Transverse colon (tissue), 4 donors: ENCODE measurements at regions not wholly inside any gene's neighbourhood (a gene's known extent, or its start where the extent isn't known, plus 50 kb on each side); places are given as distances from the start of the nearest gene placed in this dataset.

Experiments
- DNase-seq: peaks from one replicate; pipeline ENCODE4 v3.0.0-alpha.2; 2019
- H3K27ac ChIP-seq, 4 donors: fragments of 200-600 bp; sonication (generic); 2 replicates each; pipeline ENCODE4 v1.5.1; 2016 to 2018; ENCODE audit warnings: inconsistent platforms in 4 of 4
- H3K27me3 ChIP-seq: fragments of 200-600 bp; sonication (generic); 2 replicates; pipeline ENCODE4 v1.5.1; 2017; ENCODE audit warnings: inconsistent platforms
- H3K36me3 ChIP-seq, 4 donors: fragments of 200-600 bp; sonication (generic); 2 replicates each; pipeline ENCODE4 v1.5.1; 2017 to 2019; ENCODE audit warnings: inconsistent platforms in 4 of 4
- H3K4me1 ChIP-seq, 4 donors: fragments of 200-600 bp; sonication (generic); 2 replicates each; pipeline ENCODE4 v1.5.1; 2017 to 2020; ENCODE audit warnings: inconsistent platforms in 4 of 4
- H3K4me3 ChIP-seq, 4 donors: fragments of 200-600 bp; sonication (generic); 1 replicate in 1 of 4; 2 replicates in 3 of 4; pipeline versions ENCODE4 v1.5.1 to v1.6.1; 2017 to 2019; ENCODE audit warnings: inconsistent platforms in 4 of 4
- H3K9me3 ChIP-seq, 2 donors: fragments of 200-600 bp; sonication (generic); 2 replicates each; pipeline ENCODE4 v1.5.1; 2017 to 2019; ENCODE audit warnings: inconsistent platforms in 2 of 2
- CTCF ChIP-seq, 5 experiments: fragments of 200-600 bp in 3 of 5; fragments of 450-650 bp in 2 of 5; sonication (generic) in 3 of 5; IDR thresholded peaks; 1 replicate in 2 of 5; 2 replicates in 3 of 5; pipeline ENCODE4 v1.5.1; 2016 to 2017; ENCODE audit warnings: antibody characterized with exemption in 5 of 5, inconsistent platforms in 3 of 5, mild to moderate bottlenecking in 2 of 5, moderate library complexity in 1 of 5
- EP300 ChIP-seq: sonication (generic); formaldehyde crosslinking; IDR thresholded peaks from one replicate; pipeline ENCODE4 v1.6.1; 2017; ENCODE audit warnings: antibody characterized with exemption, low read depth
- POLR2A ChIP-seq: fragments of 450-650 bp; IDR thresholded peaks from one replicate; pipeline ENCODE4 v1.6.1; 2016; ENCODE audit warnings: antibody characterized with exemption, mild to moderate bottlenecking, moderate library complexity
- POLR2AphosphoS5 ChIP-seq, 3 donors: sonication (generic); formaldehyde crosslinking; IDR thresholded peaks; one replicate each; pipeline ENCODE4 v1.6.1; 2016; ENCODE audit warnings: antibody characterized with exemption in 3 of 3
- WGBS, 2 donors: methylation state at CpG; one replicate each; pipeline ENCODE4 v1.1.5; 2018; ENCODE audit warnings: low coverage in 1 of 2; 5-methylcytosine and 5-hydroxymethylcytosine counted together
- in situ Hi-C, 4 donors: fragments of 200-750 bp; cut with MboI; loops; one replicate each; pipeline versions ENCODE4 v1.15.0 to v1.15.1; 2017; ENCODE audit warnings: low sequenced_read_pairs in 3 of 4, low pct_ligation_motif_present in 1 of 4, low pct_unique_long_range_greater_than_20kb in 1 of 4
- intact Hi-C: fragments of 100-400 bp; cut with DNase I; formaldehyde crosslinking; loops from one replicate; pipeline ENCODE4 v1.15.1; 2023; ENCODE audit warnings: low total_unique reads

GRCh38 chr7:9983048-9983447 is 990.6 kb upstream of the PHF14 start:
- Histone ChIP-seq H3K4me3 (no peak overlapping the region), H3K9me3 (peaks cover under 1 to 3% of the 10 kb centered on the region in 2 donors), H3K36me3 (no peaks in the 10 kb centered on the region), H3K4me1 (no peaks in the 10 kb centered on the region), H3K27ac (no peak overlapping the region), H3K27me3 (no peaks in the 10 kb centered on the region)
- no peak for TF ChIP-seq POLR2A
- TF ChIP-seq EP300 = no peak
- TF ChIP-seq CTCF (IDR thresholded peaks at IDR 0.05) = no peak
- TF ChIP-seq POLR2AphosphoS5 (IDR thresholded peaks at IDR 0.05) = no peak
- DNase-seq = no peak
- in situ Hi-C loops (no loop called here), intact Hi-C loops (no loop called here)
- 69% methylated on average over 5 of the region's 5 CpGs for WGBS, 2 donors

DNA sequence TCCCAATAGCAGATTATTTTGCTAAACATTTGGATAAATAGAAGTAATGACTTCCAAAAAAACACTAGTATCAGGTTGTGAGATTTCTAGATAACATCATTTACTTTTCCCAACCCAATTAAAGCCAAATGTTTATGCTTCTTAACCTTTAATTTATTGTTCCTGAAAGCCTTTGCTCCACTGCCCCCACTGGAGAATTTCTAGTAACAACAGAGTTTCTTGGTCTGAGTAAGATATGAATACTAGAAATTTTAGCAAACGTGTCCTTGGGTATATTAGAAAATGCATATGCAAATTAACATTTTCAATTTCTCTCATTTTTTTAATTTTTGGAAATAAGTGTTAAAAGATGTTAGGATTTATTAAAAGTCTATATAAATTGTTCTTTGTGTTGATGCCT is 958.0 kb upstream of the PHF14 start:
- no peak overlapping the region for H3K4me3 ChIP-seq
- intact Hi-C loops = no loop called here
- WGBS, 2 donors = 38 to 47% methylated on average over 1 of the region's 1 CpG
- no peaks in the 10 kb centered on the region for H3K36me3 ChIP-seq
- H3K27me3 ChIP-seq = no peaks in the 10 kb centered on the region
- in situ Hi-C loops = no loop called here
- H3K27ac ChIP-seq = no peak overlapping the region
- no peaks in the 10 kb centered on the region for H3K9me3 ChIP-seq
- no peak for DNase-seq
- no peak for TF ChIP-seq POLR2AphosphoS5 (IDR thresholded peaks at IDR 0.05)
- no peak for TF ChIP-seq EP300
- no peak for TF ChIP-seq POLR2A
- no peak for TF ChIP-seq CTCF (IDR thresholded peaks at IDR 0.05)
- no peaks in the 10 kb centered on the region for H3K4me1 ChIP-seq

- intact Hi-C loops = no loop called here
- in situ Hi-C loops = no loop called here
These were observed 951.2 kb upstream of the PHF14 start for GRCh38 chr7:10022480-10022879.

DNA sequence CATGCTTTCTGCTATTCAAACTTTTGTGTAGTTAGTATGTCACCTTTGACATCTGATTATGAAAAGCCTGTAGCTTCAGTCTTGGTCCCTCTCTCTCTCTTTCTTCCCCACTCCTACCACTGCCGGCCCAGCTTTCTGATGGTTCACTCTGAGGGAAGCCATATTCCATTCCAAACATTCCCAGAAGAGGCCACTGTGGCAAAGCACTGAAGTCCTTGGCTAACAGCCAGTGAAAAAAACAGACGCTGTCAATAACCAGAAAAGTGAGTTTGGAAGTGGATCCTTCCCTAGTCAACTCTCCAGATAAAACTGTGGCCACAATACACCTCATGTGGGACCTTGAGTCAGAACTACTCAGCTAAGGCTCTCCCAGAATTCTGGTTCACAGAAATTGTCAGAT is 950.7 kb upstream of the PHF14 start:
- Histone ChIP-seq H3K36me3 (no peaks in the 10 kb centered on the region), H3K4me1 (no peaks in the 10 kb centered on the region), H3K27me3 (no peaks in the 10 kb centered on the region), H3K4me3 (no peak overlapping the region), H3K27ac (no peak overlapping the region), H3K9me3 (no peaks in the 10 kb centered on the region)
- DNase-seq = no peak
- intact Hi-C loops = no loop called here
- no peak for TF ChIP-seq POLR2A
- in situ Hi-C loops = no loop called here
- WGBS, 2 donors = 25 to 35% methylated on average over 2 of the region's 2 CpGs

More at GRCh38 chr7:10022480-10022879, 951.2 kb upstream of the PHF14 start:
- H3K4me1 ChIP-seq = no peaks in the 10 kb centered on the region
- no peak for DNase-seq
- H3K36me3 ChIP-seq = no peaks in the 10 kb centered on the region
- H3K9me3 ChIP-seq = no peaks in the 10 kb centered on the region
- no peak for TF ChIP-seq POLR2A
- no peak for TF ChIP-seq EP300
- TF ChIP-seq POLR2AphosphoS5 (IDR thresholded peaks at IDR 0.05) = no peak
- no peak for TF ChIP-seq CTCF (IDR thresholded peaks at IDR 0.05)
- 49% methylated on average over 3 of the region's 3 CpGs for WGBS, 2 donors
- no peaks in the 10 kb centered on the region for H3K27me3 ChIP-seq
- no peak overlapping the region for H3K4me3 ChIP-seq
- no peak overlapping the region for H3K27ac ChIP-seq

GRCh38 chr7:10034843-10035556 is 938.7 kb upstream of the PHF14 start:
- intact Hi-C loops = no loop called here
- no peak for DNase-seq

More at GRCh38 chr7:10034843-10035556, 938.7 kb upstream of the PHF14 start:
- H3K4me3 ChIP-seq = no peak overlapping the region
- no peaks in the 10 kb centered on the region for H3K36me3 ChIP-seq
- in situ Hi-C loops = no loop called here
- TF ChIP-seq POLR2AphosphoS5 (IDR thresholded peaks at IDR 0.05) (no peak), EP300 (no peak), POLR2A (no peak), CTCF (IDR thresholded peaks at IDR 0.05) (no peak)
- H3K27ac ChIP-seq = no peak overlapping the region
- H3K9me3 ChIP-seq = no peaks in the 10 kb centered on the region
- WGBS, 2 donors = 56 to 64% methylated on average over 3 to 5 of the region's 5 CpGs
- H3K27me3 ChIP-seq = no peaks in the 10 kb centered on the region
- H3K4me1 ChIP-seq = no peaks in the 10 kb centered on the region
